ENCODE measurements at regions not wholly inside any gene's neighbourhood (a gene's known extent, or its start where the extent isn't known, plus 50 kb on each side); places are given as distances from the start of the nearest gene placed in this dataset.
"Not testable (repeated sequence)": the region's sequence is repeated elsewhere in the genome, so short reads cannot be mapped to it uniquely, and the experiment has no call there.

- Mint-ChIP-seq H3K27ac (peak overlapping the region; percentile 94), H3K9me3 (peaks cover 8% of the 10 kb centered on the region), H3K27me3 (ENCODE audit: low read depth) (no peaks in the 10 kb centered on the region), H3K4me3 (peak overlapping the region; percentile 74), H3K36me3 (ENCODE audit: low read depth) (peaks cover 2% of the 10 kb centered on the region), H3K4me1 (ENCODE audit: low read depth) (peaks cover 14% of the 10 kb centered on the region)
- CTCF ChIA-PET = interaction anchor here (0.7 kb wide), 1 partner anchor 270 kb away, joined by 3 read pairs; no protein-coding TSS in a partner anchor
- intact Hi-C loops (cut with micrococcal nuclease) = loop anchor here (1.0 to 5.0 kb wide), 6 partner anchors 30 to 409 kb away; partner anchors contain the start of gene TOR1A
- peak; percentile 60 for DNase-seq
Measured at GRCh38 chr9:129412814-129413536, 207.9 kb downstream of the C9orf50 start.

- not testable (repeated sequence) for H3K27me3 Mint-ChIP-seq (ENCODE audit: low read depth); H3K36me3 Mint-ChIP-seq (ENCODE audit: low read depth); DNase-seq; H3K9me3 Mint-ChIP-seq
- Mint-ChIP-seq H3K27ac (peak overlapping the region; percentile 94), H3K4me3 (peak overlapping the region; percentile 70), H3K4me1 (ENCODE audit: low read depth) (peaks cover 14% of the 10 kb centered on the region)
- intact Hi-C loops (cut with micrococcal nuclease) = loop anchor here (5.0 kb wide), 1 partner anchor 410 kb away; the partner anchor contains the start of gene TOR1A
- CTCF ChIA-PET = interaction anchor here (0.7 kb wide), 1 partner anchor 269 kb away, joined by 3 read pairs; no protein-coding TSS in a partner anchor
Measured at GRCh38 chr9:129412176-129412813, 208.6 kb downstream of the C9orf50 start.

GRCh38 chr9:129411501-129412175 is 209.3 kb downstream of the C9orf50 start:
- H3K4me1 Mint-ChIP-seq (ENCODE audit: low read depth) = peaks cover 14% of the 10 kb centered on the region
- no peak for DNase-seq
- H3K36me3 Mint-ChIP-seq (ENCODE audit: low read depth) = peaks cover 2% of the 10 kb centered on the region
- H3K27me3 Mint-ChIP-seq (ENCODE audit: low read depth) = no peaks in the 10 kb centered on the region
- H3K27ac Mint-ChIP-seq = peak overlapping the region; percentile 94
- peaks cover 8% of the 10 kb centered on the region for H3K9me3 Mint-ChIP-seq
- CTCF ChIA-PET = no interaction called here
- intact Hi-C loops (cut with micrococcal nuclease) = loop anchor here (5.0 kb wide), 1 partner anchor 411 kb away; the partner anchor contains the start of gene TOR1A
- H3K4me3 Mint-ChIP-seq = no peak overlapping the region

GRCh38 chr9:129410226-129410625 is 210.7 kb downstream of the C9orf50 start:
- H3K27me3 Mint-ChIP-seq (ENCODE audit: low read depth) = no peaks in the 10 kb centered on the region
- peaks cover 8% of the 10 kb centered on the region for H3K9me3 Mint-ChIP-seq
- peaks cover 14% of the 10 kb centered on the region for H3K4me1 Mint-ChIP-seq (ENCODE audit: low read depth)
- CTCF ChIA-PET = no interaction called here
- H3K4me3 Mint-ChIP-seq = no peak overlapping the region
- no peak overlapping the region for H3K27ac Mint-ChIP-seq
- H3K36me3 Mint-ChIP-seq (ENCODE audit: low read depth) = peaks cover 2% of the 10 kb centered on the region
- intact Hi-C loops (cut with micrococcal nuclease) = loop anchor here (5.0 kb wide), 1 partner anchor 412 kb away; the partner anchor contains the start of gene TOR1A
- no peak for DNase-seq

- Mint-ChIP-seq H3K4me3 (no peak overlapping the region), H3K27ac (no peak overlapping the region)
- CTCF ChIA-PET = interaction anchor here (0.7 kb wide), 1 partner anchor 88 kb away, joined by 3 read pairs; no protein-coding TSS in a partner anchor
Measured at GRCh38 chr9:129408535-129409215, 212.2 kb downstream of the C9orf50 start.

GRCh38 chr9:129407905-129408452 is 212.9 kb downstream of the C9orf50 start:
- peaks cover 2% of the 10 kb centered on the region for H3K36me3 Mint-ChIP-seq (ENCODE audit: low read depth)
- H3K27ac Mint-ChIP-seq = no peak overlapping the region
- peaks cover 9% of the 10 kb centered on the region for H3K4me1 Mint-ChIP-seq (ENCODE audit: low read depth)
- no peak overlapping the region for H3K4me3 Mint-ChIP-seq
- no peaks in the 10 kb centered on the region for H3K27me3 Mint-ChIP-seq (ENCODE audit: low read depth)
- peaks cover 8% of the 10 kb centered on the region for H3K9me3 Mint-ChIP-seq
- CTCF ChIA-PET = interaction anchor here (0.7 kb wide), 1 partner anchor 89 kb away, joined by 3 read pairs; no protein-coding TSS in a partner anchor
- no peak for DNase-seq
- intact Hi-C loops (cut with micrococcal nuclease) = no loop called here

More at GRCh38 chr9:129408535-129409215, 212.2 kb downstream of the C9orf50 start:
- Mint-ChIP-seq H3K4me1 (ENCODE audit: low read depth) (peaks cover 10% of the 10 kb centered on the region), H3K36me3 (ENCODE audit: low read depth) (peaks cover 2% of the 10 kb centered on the region), H3K9me3 (peaks cover 8% of the 10 kb centered on the region), H3K27me3 (ENCODE audit: low read depth) (no peaks in the 10 kb centered on the region)
- intact Hi-C loops (cut with micrococcal nuclease) = no loop called here
- DNase-seq = no peak

- Mint-ChIP-seq H3K4me1 (ENCODE audit: low read depth) (peaks cover 2% of the 10 kb centered on the region), H3K9me3 (peaks cover 8% of the 10 kb centered on the region), H3K27ac (no peak overlapping the region), H3K36me3 (ENCODE audit: low read depth) (peaks cover 2% of the 10 kb centered on the region), H3K27me3 (ENCODE audit: low read depth) (no peaks in the 10 kb centered on the region), H3K4me3 (no peak overlapping the region)
- intact Hi-C loops (cut with micrococcal nuclease) = no loop called here
- CTCF ChIA-PET = no interaction called here
- no peak for DNase-seq
Measured at GRCh38 chr9:129406278-129407225, 214.3 kb downstream of the C9orf50 start.

- H3K4me3 Mint-ChIP-seq = no peak overlapping the region
- CTCF ChIA-PET = interaction anchor here (1.0 kb wide), 1 partner anchor 294 kb away, joined by 3 read pairs; the partner anchor contains the start of gene PTPA
Measured at GRCh38 chr9:129405827-129406213, 215.1 kb downstream of the C9orf50 start.

GRCh38 chr9:129405089-129405826 is 215.6 kb downstream of the C9orf50 start:
- CTCF ChIA-PET = interaction anchor here (1.0 kb wide), 1 partner anchor 294 kb away, joined by 3 read pairs; the partner anchor contains the start of gene PTPA
- Mint-ChIP-seq H3K27ac (no peak overlapping the region), H3K9me3 (peaks cover 2% of the 10 kb centered on the region), H3K27me3 (ENCODE audit: low read depth) (no peaks in the 10 kb centered on the region), H3K4me3 (no peak overlapping the region), H3K4me1 (ENCODE audit: low read depth) (no peaks in the 10 kb centered on the region), H3K36me3 (ENCODE audit: low read depth) (no peaks in the 10 kb centered on the region)
- intact Hi-C loops (cut with micrococcal nuclease) = no loop called here
- DNase-seq = no peak

More at GRCh38 chr9:129405827-129406213, 215.1 kb downstream of the C9orf50 start:
- no peak overlapping the region for H3K27ac Mint-ChIP-seq
- peaks cover 8% of the 10 kb centered on the region for H3K9me3 Mint-ChIP-seq
- intact Hi-C loops (cut with micrococcal nuclease) = no loop called here
- peaks cover 2% of the 10 kb centered on the region for H3K4me1 Mint-ChIP-seq (ENCODE audit: low read depth)
- no peak for DNase-seq
- H3K36me3 Mint-ChIP-seq (ENCODE audit: low read depth) = peaks cover 1% of the 10 kb centered on the region
- H3K27me3 Mint-ChIP-seq (ENCODE audit: low read depth) = no peaks in the 10 kb centered on the region

GRCh38 chr9:129404621-129405020 is 216.3 kb downstream of the C9orf50 start:
- Mint-ChIP-seq H3K4me3 (no peak overlapping the region), H3K27ac (no peak overlapping the region), H3K4me1 (ENCODE audit: low read depth) (no peaks in the 10 kb centered on the region), H3K27me3 (ENCODE audit: low read depth) (no peaks in the 10 kb centered on the region), H3K36me3 (ENCODE audit: low read depth) (no peaks in the 10 kb centered on the region), H3K9me3 (no peaks in the 10 kb centered on the region)
- DNase-seq = no peak
- CTCF ChIA-PET = no interaction called here
- intact Hi-C loops (cut with micrococcal nuclease) = no loop called here
